ENCODE measurements at regions not wholly inside any gene's neighbourhood (a gene's known extent, or its start where the extent isn't known, plus 50 kb on each side); places are given as distances from the start of the nearest gene placed in this dataset.

DNA sequence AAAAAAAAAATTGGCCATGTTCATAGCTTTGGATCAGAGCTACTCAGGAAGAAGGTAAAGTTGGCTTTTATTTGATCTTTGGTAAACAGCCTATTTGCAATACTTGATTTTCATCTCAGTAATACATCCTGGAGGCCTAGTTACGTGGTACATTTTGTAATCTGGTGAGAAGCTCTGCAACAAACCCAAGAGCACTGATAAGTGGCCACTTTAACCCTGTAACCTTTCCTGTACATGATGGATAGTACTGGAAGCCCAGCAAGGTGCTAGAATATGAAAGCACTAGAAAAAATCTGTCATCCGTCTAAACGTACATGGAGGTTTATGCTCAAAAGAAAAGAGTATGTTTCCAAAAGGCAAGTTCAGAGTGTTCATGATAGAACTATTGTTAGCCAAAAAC, 88.3 kb upstream of the BMP2K start:
- Histone ChIP-seq H3K4me1 (ENCODE audit: insufficient read depth, low read length) (no peaks in the 10 kb centered on the region), H3K9ac (ENCODE audit: low read depth, low read length) (no peak overlapping the region), H3K79me2 (ENCODE audit: insufficient read depth, low read length) (no peaks in the 10 kb centered on the region), H2AFZ (ENCODE audit: low read depth, low read length) (no peak overlapping the region), H3K4me3 (ENCODE audit: low read depth in 1 of 2, low read length in 2 of 2) (no peak overlapping the region), H3K27me3 (ENCODE audit: insufficient read depth, low read length, poor library complexity) (no peaks in the 10 kb centered on the region), H4K20me1 (ENCODE audit: insufficient read depth, low read length) (no peaks in the 10 kb centered on the region), H3K27ac (ENCODE audit: low read length) (no peak overlapping the region), H3K9me3 (ENCODE audit: insufficient read depth, low read length, severe bottlenecking) (no peaks in the 10 kb centered on the region), H3K4me2 (ENCODE audit: insufficient read depth, low read length) (no peak overlapping the region), H3K36me3 (ENCODE audit: insufficient read depth, low read length) (no peaks in the 10 kb centered on the region)
- no peak for ATAC-seq (ENCODE audit: insufficient read depth, low read depth)
- TF ChIP-seq, protein P1, sequence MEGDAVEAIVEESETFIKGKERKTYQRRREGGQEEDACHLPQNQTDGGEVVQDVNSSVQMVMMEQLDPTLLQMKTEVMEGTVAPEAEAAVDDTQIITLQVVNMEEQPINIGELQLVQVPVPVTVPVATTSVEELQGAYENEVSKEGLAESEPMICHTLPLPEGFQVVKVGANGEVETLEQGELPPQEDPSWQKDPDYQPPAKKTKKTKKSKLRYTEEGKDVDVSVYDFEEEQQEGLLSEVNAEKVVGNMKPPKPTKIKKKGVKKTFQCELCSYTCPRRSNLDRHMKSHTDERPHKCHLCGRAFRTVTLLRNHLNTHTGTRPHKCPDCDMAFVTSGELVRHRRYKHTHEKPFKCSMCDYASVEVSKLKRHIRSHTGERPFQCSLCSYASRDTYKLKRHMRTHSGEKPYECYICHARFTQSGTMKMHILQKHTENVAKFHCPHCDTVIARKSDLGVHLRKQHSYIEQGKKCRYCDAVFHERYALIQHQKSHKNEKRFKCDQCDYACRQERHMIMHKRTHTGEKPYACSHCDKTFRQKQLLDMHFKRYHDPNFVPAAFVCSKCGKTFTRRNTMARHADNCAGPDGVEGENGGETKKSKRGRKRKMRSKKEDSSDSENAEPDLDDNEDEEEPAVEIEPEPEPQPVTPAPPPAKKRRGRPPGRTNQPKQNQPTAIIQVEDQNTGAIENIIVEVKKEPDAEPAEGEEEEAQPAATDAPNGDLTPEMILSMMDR (IDR thresholded peaks at IDR 0.05; ENCODE audit: borderline replicate concordance, extremely low read depth, low read length, poor library complexity, severe bottlenecking): no peak
- no peak for TF ChIP-seq EZH2 (IDR thresholded peaks at IDR 0.05; ENCODE audit: borderline replicate concordance, low read depth, low read length, severe bottlenecking)
- no peak for DNase-seq

DNA sequence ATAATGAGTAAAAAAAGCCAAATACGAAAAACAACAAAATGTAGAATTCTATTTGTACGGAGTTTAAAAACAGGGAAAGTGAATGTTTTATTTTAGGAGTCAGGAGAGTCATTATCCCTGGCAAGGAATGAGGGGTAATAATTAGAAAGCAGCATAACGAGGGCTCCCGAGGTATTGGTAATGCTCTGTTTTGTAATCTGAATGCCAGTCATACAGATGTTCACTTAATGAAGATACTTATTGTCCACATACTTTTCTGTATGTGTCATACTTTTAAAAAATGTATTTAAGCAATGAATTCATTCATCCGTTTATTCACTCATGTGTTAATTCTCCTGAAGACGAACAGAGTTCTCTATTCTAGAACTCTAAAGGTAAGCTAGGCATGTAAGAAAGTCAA, 87.8 kb upstream of the BMP2K start:
- no peak overlapping the region for H3K9ac ChIP-seq (ENCODE audit: low read depth, low read length)
- H3K27me3 ChIP-seq (ENCODE audit: insufficient read depth, low read length, poor library complexity): no peaks in the 10 kb centered on the region
- no peaks in the 10 kb centered on the region for H3K79me2 ChIP-seq (ENCODE audit: insufficient read depth, low read length)
- no peak overlapping the region for H3K27ac ChIP-seq (ENCODE audit: low read length)
- H3K4me1 ChIP-seq (ENCODE audit: insufficient read depth, low read length): no peaks in the 10 kb centered on the region
- H4K20me1 ChIP-seq (ENCODE audit: insufficient read depth, low read length): no peaks in the 10 kb centered on the region
- H3K4me2 ChIP-seq (ENCODE audit: insufficient read depth, low read length): no peak overlapping the region
- no peak overlapping the region for H3K4me3 ChIP-seq (ENCODE audit: low read depth in 1 of 2, low read length in 2 of 2)
- no peaks in the 10 kb centered on the region for H3K36me3 ChIP-seq (ENCODE audit: insufficient read depth, low read length)
- H2AFZ ChIP-seq (ENCODE audit: low read depth, low read length): no peak overlapping the region
- H3K9me3 ChIP-seq (ENCODE audit: insufficient read depth, low read length, severe bottlenecking): no peaks in the 10 kb centered on the region
- DNase-seq: no peak
- no peak for TF ChIP-seq EZH2 (IDR thresholded peaks at IDR 0.05; ENCODE audit: borderline replicate concordance, low read depth, low read length, severe bottlenecking)
- TF ChIP-seq, protein P1 (IDR thresholded peaks at IDR 0.05; ENCODE audit: borderline replicate concordance, extremely low read depth, low read length, poor library complexity, severe bottlenecking): no peak
- ATAC-seq (ENCODE audit: insufficient read depth, low read depth): no peak

DNA sequence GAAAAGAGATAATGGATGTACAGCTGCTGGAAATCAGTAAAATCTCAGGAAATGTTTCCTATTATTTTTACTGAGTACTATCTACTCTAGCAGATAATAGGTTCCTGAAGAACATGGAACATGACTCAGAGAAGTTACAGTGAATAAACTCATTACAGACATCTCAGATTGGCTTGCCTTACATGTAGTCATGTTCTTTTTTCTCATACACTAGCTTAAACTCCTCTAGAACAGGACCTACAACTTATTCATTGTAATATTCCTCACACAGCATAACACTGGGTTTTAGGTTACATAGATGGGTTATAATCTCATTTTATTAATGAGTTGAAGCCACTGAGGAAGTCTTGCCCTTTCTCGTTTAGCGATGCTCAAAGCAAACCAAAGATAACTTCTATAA, 86.9 kb upstream of the BMP2K start:
- no peaks in the 10 kb centered on the region for H3K4me1 ChIP-seq (ENCODE audit: insufficient read depth, low read length)
- H3K27ac ChIP-seq (ENCODE audit: low read length): no peak overlapping the region
- no peaks in the 10 kb centered on the region for H3K79me2 ChIP-seq (ENCODE audit: insufficient read depth, low read length)
- no peaks in the 10 kb centered on the region for H3K36me3 ChIP-seq (ENCODE audit: insufficient read depth, low read length)
- no peaks in the 10 kb centered on the region for H4K20me1 ChIP-seq (ENCODE audit: insufficient read depth, low read length)
- no peak for DNase-seq
- no peak for ATAC-seq (ENCODE audit: insufficient read depth, low read depth)
- H3K4me2 ChIP-seq (ENCODE audit: insufficient read depth, low read length): no peak overlapping the region
- no peak overlapping the region for H3K9ac ChIP-seq (ENCODE audit: low read depth, low read length)
- TF ChIP-seq EZH2 (IDR thresholded peaks at IDR 0.05; ENCODE audit: borderline replicate concordance, low read depth, low read length, severe bottlenecking): no peak
- TF ChIP-seq, protein P1 (IDR thresholded peaks at IDR 0.05; ENCODE audit: borderline replicate concordance, extremely low read depth, low read length, poor library complexity, severe bottlenecking): no peak
- H2AFZ ChIP-seq (ENCODE audit: low read depth, low read length): no peak overlapping the region
- no peaks in the 10 kb centered on the region for H3K27me3 ChIP-seq (ENCODE audit: insufficient read depth, low read length, poor library complexity)
- H3K4me3 ChIP-seq (ENCODE audit: low read depth in 1 of 2, low read length in 2 of 2): no peak overlapping the region
- no peaks in the 10 kb centered on the region for H3K9me3 ChIP-seq (ENCODE audit: insufficient read depth, low read length, severe bottlenecking)

All from DND-41 (cell line).